ENCODE measurements at regions not wholly inside any gene's neighbourhood (a gene's known extent, or its start where the extent isn't known, plus 50 kb on each side); places are given as distances from the start of the nearest gene placed in this dataset.
"Not testable (repeated sequence)": the region's sequence is repeated elsewhere in the genome, so short reads cannot be mapped to it uniquely, and the experiment has no call there.

- H3K4me1 ChIP-seq (ENCODE audit: control insufficient read depth, insufficient read depth, low read length); H3K27me3 ChIP-seq (ENCODE audit: control insufficient read depth, insufficient read depth, low read length); H3K4me3 ChIP-seq (ENCODE audit: low read length); H3K9ac ChIP-seq (ENCODE audit: low read depth, low read length); H3K4me2 ChIP-seq (ENCODE audit: low read length); H3K36me3 ChIP-seq (ENCODE audit: insufficient read depth, low read length); H3K9me3 ChIP-seq (replicated peaks; ENCODE audit: low read length): not testable (repeated sequence)
These were observed 277.8 kb upstream of the ARHGAP42 start for GRCh38 chr11:100409267-100409666.

GRCh38 chr11:100419518-100419917 lies 267.6 kb upstream of the ARHGAP42 start:
- no peak overlapping the region for H3K4me2 ChIP-seq (ENCODE audit: low read length)
- no peak overlapping the region for H3K9ac ChIP-seq (ENCODE audit: low read depth, low read length)
- H3K4me1 ChIP-seq (ENCODE audit: control insufficient read depth, insufficient read depth, low read length): no peaks in the 10 kb centered on the region

GRCh38 chr11:100434821-100435641 lies 252.1 kb upstream of the ARHGAP42 start:
- Histone ChIP-seq H3K4me3 (ENCODE audit: low read length) (no peak overlapping the region), H3K4me1 (ENCODE audit: control insufficient read depth, insufficient read depth, low read length) (no peaks in the 10 kb centered on the region), H3K36me3 (ENCODE audit: insufficient read depth, low read length) (no peaks in the 10 kb centered on the region), H3K9me3 (replicated peaks; ENCODE audit: low read length) (no peaks in the 10 kb centered on the region), H3K27me3 (ENCODE audit: control insufficient read depth, insufficient read depth, low read length) (no peaks in the 10 kb centered on the region), H3K9ac (ENCODE audit: low read depth, low read length) (no peak overlapping the region), H3K4me2 (ENCODE audit: low read length) (no peak overlapping the region)

More at GRCh38 chr11:100419518-100419917, 267.6 kb upstream of the ARHGAP42 start:
- Histone ChIP-seq H3K27me3 (ENCODE audit: control insufficient read depth, insufficient read depth, low read length) (no peaks in the 10 kb centered on the region), H3K4me3 (ENCODE audit: low read length) (no peak overlapping the region), H3K9me3 (replicated peaks; ENCODE audit: low read length) (no peaks in the 10 kb centered on the region), H3K36me3 (ENCODE audit: insufficient read depth, low read length) (no peaks in the 10 kb centered on the region)

GRCh38 chr11:100438376-100438775 lies 248.7 kb upstream of the ARHGAP42 start:
- Histone ChIP-seq H3K4me1 (ENCODE audit: control insufficient read depth, insufficient read depth, low read length) (no peaks in the 10 kb centered on the region), H3K9me3 (replicated peaks; ENCODE audit: low read length) (no peaks in the 10 kb centered on the region), H3K4me2 (ENCODE audit: low read length) (no peak overlapping the region), H3K27me3 (ENCODE audit: control insufficient read depth, insufficient read depth, low read length) (no peaks in the 10 kb centered on the region), H3K4me3 (ENCODE audit: low read length) (no peak overlapping the region), H3K36me3 (ENCODE audit: insufficient read depth, low read length) (no peaks in the 10 kb centered on the region), H3K9ac (ENCODE audit: low read depth, low read length) (no peak overlapping the region)

GRCh38 chr11:100441086-100441485 lies 246.0 kb upstream of the ARHGAP42 start:
- no peaks in the 10 kb centered on the region for H3K27me3 ChIP-seq (ENCODE audit: control insufficient read depth, insufficient read depth, low read length)
- H3K36me3 ChIP-seq (ENCODE audit: insufficient read depth, low read length): no peaks in the 10 kb centered on the region

GRCh38 chr11:100442017-100442416 lies 245.1 kb upstream of the ARHGAP42 start:
- H3K9ac ChIP-seq (ENCODE audit: low read depth, low read length): no peak overlapping the region
- no peak overlapping the region for H3K4me2 ChIP-seq (ENCODE audit: low read length)
- no peaks in the 10 kb centered on the region for H3K27me3 ChIP-seq (ENCODE audit: control insufficient read depth, insufficient read depth, low read length)
- H3K4me1 ChIP-seq (ENCODE audit: control insufficient read depth, insufficient read depth, low read length): no peaks in the 10 kb centered on the region
- no peaks in the 10 kb centered on the region for H3K9me3 ChIP-seq (replicated peaks; ENCODE audit: low read length)
- no peaks in the 10 kb centered on the region for H3K36me3 ChIP-seq (ENCODE audit: insufficient read depth, low read length)
- H3K4me3 ChIP-seq (ENCODE audit: low read length): no peak overlapping the region

More at GRCh38 chr11:100441086-100441485, 246.0 kb upstream of the ARHGAP42 start:
- no peak overlapping the region for H3K4me3 ChIP-seq (ENCODE audit: low read length)
- H3K4me1 ChIP-seq (ENCODE audit: control insufficient read depth, insufficient read depth, low read length): no peaks in the 10 kb centered on the region
- no peak overlapping the region for H3K4me2 ChIP-seq (ENCODE audit: low read length)
- H3K9me3 ChIP-seq (replicated peaks; ENCODE audit: low read length): no peaks in the 10 kb centered on the region
- no peak overlapping the region for H3K9ac ChIP-seq (ENCODE audit: low read depth, low read length)

GRCh38 chr11:100445231-100445735 lies 241.8 kb upstream of the ARHGAP42 start:
- H3K4me1 ChIP-seq (ENCODE audit: control insufficient read depth, insufficient read depth, low read length): no peaks in the 10 kb centered on the region
- H3K4me3 ChIP-seq (ENCODE audit: low read length): no peak overlapping the region
- no peak overlapping the region for H3K4me2 ChIP-seq (ENCODE audit: low read length)
- H3K36me3 ChIP-seq (ENCODE audit: insufficient read depth, low read length): no peaks in the 10 kb centered on the region
- H3K27me3 ChIP-seq (ENCODE audit: control insufficient read depth, insufficient read depth, low read length): no peaks in the 10 kb centered on the region
- no peaks in the 10 kb centered on the region for H3K9me3 ChIP-seq (replicated peaks; ENCODE audit: low read length)
- H3K9ac ChIP-seq (ENCODE audit: low read depth, low read length): no peak overlapping the region

GRCh38 chr11:100451801-100452460 lies 235.2 kb upstream of the ARHGAP42 start:
- H3K27me3 ChIP-seq (ENCODE audit: control insufficient read depth, insufficient read depth, low read length); H3K4me3 ChIP-seq (ENCODE audit: low read length); H3K9me3 ChIP-seq (replicated peaks; ENCODE audit: low read length); H3K36me3 ChIP-seq (ENCODE audit: insufficient read depth, low read length); H3K9ac ChIP-seq (ENCODE audit: low read depth, low read length); H3K4me1 ChIP-seq (ENCODE audit: control insufficient read depth, insufficient read depth, low read length); H3K4me2 ChIP-seq (ENCODE audit: low read length): not testable (repeated sequence)

- Histone ChIP-seq H3K27me3 (ENCODE audit: control insufficient read depth, insufficient read depth, low read length) (no peaks in the 10 kb centered on the region), H3K9ac (ENCODE audit: low read depth, low read length) (no peak overlapping the region), H3K36me3 (ENCODE audit: insufficient read depth, low read length) (no peaks in the 10 kb centered on the region), H3K4me3 (ENCODE audit: low read length) (no peak overlapping the region), H3K9me3 (replicated peaks; ENCODE audit: low read length) (no peaks in the 10 kb centered on the region), H3K4me2 (ENCODE audit: low read length) (no peak overlapping the region), H3K4me1 (ENCODE audit: control insufficient read depth, insufficient read depth, low read length) (no peaks in the 10 kb centered on the region)
These were observed 227.3 kb upstream of the ARHGAP42 start for GRCh38 chr11:100459811-100460210.

GRCh38 chr11:100460426-100460825 lies 226.7 kb upstream of the ARHGAP42 start:
- no peaks in the 10 kb centered on the region for H3K9me3 ChIP-seq (replicated peaks; ENCODE audit: low read length)
- no peak overlapping the region for H3K4me2 ChIP-seq (ENCODE audit: low read length)
- H3K27me3 ChIP-seq (ENCODE audit: control insufficient read depth, insufficient read depth, low read length): no peaks in the 10 kb centered on the region
- H3K36me3 ChIP-seq (ENCODE audit: insufficient read depth, low read length): no peaks in the 10 kb centered on the region
- no peak overlapping the region for H3K4me3 ChIP-seq (ENCODE audit: low read length)
- no peaks in the 10 kb centered on the region for H3K4me1 ChIP-seq (ENCODE audit: control insufficient read depth, insufficient read depth, low read length)
- no peak overlapping the region for H3K9ac ChIP-seq (ENCODE audit: low read depth, low read length)

GRCh38 chr11:100467821-100468508 lies 219.1 kb upstream of the ARHGAP42 start:
- Histone ChIP-seq H3K27me3 (ENCODE audit: control insufficient read depth, insufficient read depth, low read length) (no peaks in the 10 kb centered on the region), H3K4me3 (ENCODE audit: low read length) (no peak overlapping the region), H3K4me1 (ENCODE audit: control insufficient read depth, insufficient read depth, low read length) (no peaks in the 10 kb centered on the region), H3K9ac (ENCODE audit: low read depth, low read length) (no peak overlapping the region), H3K4me2 (ENCODE audit: low read length) (peak overlapping the region; percentile 20), H3K9me3 (replicated peaks; ENCODE audit: low read length) (no peaks in the 10 kb centered on the region), H3K36me3 (ENCODE audit: insufficient read depth, low read length) (no peaks in the 10 kb centered on the region)
